ENCODE measurements at regions not wholly inside any gene's neighbourhood (a gene's known extent, or its start where the extent isn't known, plus 50 kb on each side); places are given as distances from the start of the nearest gene placed in this dataset.

GRCh38 chr1:239682046-239682445, 295.7 kb downstream of the CHRM3 start:
- no peak for TF ChIP-seq SPI1 (IDR thresholded peaks at IDR 0.05; ENCODE audit: borderline replicate concordance, low read depth)
- TF ChIP-seq CTCF (IDR thresholded peaks at IDR 0.05; ENCODE audit: insufficient read depth, low read length): no peak
- no peak for TF ChIP-seq REST (IDR thresholded peaks at IDR 0.05; ENCODE audit: insufficient replicate concordance, low read depth)
- no peak for TF ChIP-seq POLR2AphosphoS5 (IDR thresholded peaks at IDR 0.05; ENCODE audit: low read depth)
